HEK293T (cell line): ENCODE measurements at regions not wholly inside any gene's neighbourhood (a gene's known extent, or its start where the extent isn't known, plus 50 kb on each side); places are given as distances from the start of the nearest gene placed in this dataset.

Experiments
- ARNT ChIP-seq: fragments of 450-650 bp; IDR thresholded peaks from 2 replicates; pipeline ENCODE4 v1.6.1; 2017; ENCODE audit warnings: mild to moderate bottlenecking
- ELF4 ChIP-seq: fragments of 450-650 bp; IDR thresholded peaks from 2 replicates; pipeline ENCODE4 v1.6.1; 2017; ENCODE audit warnings: antibody characterized with exemption
- FOXA1 ChIP-seq: fragments of 450-650 bp; IDR thresholded peaks from 2 replicates; pipeline ENCODE4 v1.6.1; 2016; ENCODE audit warnings: mild to moderate bottlenecking
- FOXM1 ChIP-seq: fragments of 450-650 bp; IDR thresholded peaks from 2 replicates; pipeline ENCODE4 v1.6.1; 2017; ENCODE audit warnings: mild to moderate bottlenecking, borderline replicate concordance
- HDGF ChIP-seq: fragments of 450-650 bp; IDR thresholded peaks from 2 replicates; pipeline ENCODE4 v1.6.1; 2017; ENCODE audit warnings: antibody characterized with exemption, borderline replicate concordance
- SP1 ChIP-seq: fragments of 450-650 bp; IDR thresholded peaks from 2 replicates; pipeline ENCODE4 v1.6.1; 2017
- TARDBP ChIP-seq: fragments of 450-650 bp; IDR thresholded peaks from 2 replicates; pipeline ENCODE4 v1.6.1; 2016

GRCh38 chr6:95175927-95176675 lies 401.2 kb upstream of the MANEA start:
- TF ChIP-seq FOXA1, result no peak
- no peak for TF ChIP-seq FOXM1
- no peak for TF ChIP-seq SP1
- no peak for TF ChIP-seq HDGF
- TF ChIP-seq ARNT, result no peak
- no peak for TF ChIP-seq ELF4
- TF ChIP-seq TARDBP, result no peak
